ENCODE measurements at regions not wholly inside any gene's neighbourhood (a gene's known extent, or its start where the extent isn't known, plus 50 kb on each side); places are given as distances from the start of the nearest gene placed in this dataset.
A peak's percentile ranks its signal among the peaks of the same experiment; 100 is the strongest.

DNA sequence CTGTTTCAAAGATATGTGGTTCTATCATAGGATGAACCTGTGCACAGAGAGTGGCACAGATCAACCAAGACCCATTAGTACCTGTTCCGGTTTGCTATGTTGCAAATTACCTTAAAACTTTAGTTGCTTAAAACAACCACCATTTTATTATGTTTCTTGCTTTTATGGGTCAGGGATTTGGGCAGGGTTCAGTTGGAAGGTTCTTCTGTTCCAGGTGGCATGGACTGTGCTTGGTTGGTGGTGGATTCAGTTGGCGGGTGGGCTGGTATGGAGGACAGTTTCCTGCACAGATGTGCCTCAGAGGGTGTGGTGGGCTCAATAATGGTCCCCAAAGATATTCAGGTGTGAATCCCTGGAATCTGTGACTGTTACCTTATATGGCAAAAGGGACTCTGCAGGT lies 166.3 kb downstream of the SLC35B3 start:
- peaks cover 0 to 6% (median 2%) of the 10 kb centered on the region in 3 donors for H3K27me3 Mint-ChIP-seq (ENCODE audit: low read depth in 3 of 3)

DNA sequence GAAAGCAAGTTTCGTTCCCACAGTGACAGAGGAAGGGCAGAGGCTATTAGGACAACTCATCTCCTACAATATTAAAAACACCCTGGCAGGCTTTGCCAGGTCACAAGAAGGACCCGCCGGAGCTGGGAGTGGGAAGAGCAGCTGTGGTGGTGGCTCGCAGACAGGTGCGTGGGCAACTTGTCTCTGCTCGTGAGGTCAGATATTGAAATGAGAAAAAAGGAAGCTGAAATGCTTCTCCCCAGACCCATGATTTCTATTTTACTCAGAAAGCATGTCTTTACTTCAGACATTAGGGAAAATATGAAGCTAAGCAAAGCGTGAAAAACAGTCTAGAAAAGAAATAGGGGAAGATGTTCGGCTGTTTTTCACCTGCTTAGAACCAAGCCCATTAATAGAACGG lies 166.3 kb upstream of the EEF1E1 start:
- Histone ChIP-seq H3K9ac (ENCODE audit: insufficient read depth, low read length, poor library complexity, severe bottlenecking) (no peak overlapping the region), H3K36me3 (replicated peaks in 1 of 2; ENCODE audit: control insufficient read depth in 1 of 2, insufficient read depth in 2 of 2, low read length in 2 of 2) (no peaks in the 10 kb centered on the region), H3K79me2 (ENCODE audit: insufficient read depth, low read length) (no peaks in the 10 kb centered on the region), H3K9me3 (replicated peaks in 1 of 2; ENCODE audit: control insufficient read depth in 1 of 2, insufficient read depth in 1 of 2, low read length in 2 of 2) (no peaks in the 10 kb centered on the region), H3K27ac (ENCODE audit: low read depth in 1 of 2, low read length in 2 of 2) (no peak overlapping the region), H3K4me1 (ENCODE audit: control insufficient read depth in 1 of 2, insufficient read depth in 2 of 2, low read length in 2 of 2) (no peaks in the 10 kb centered on the region), H4K20me1 (ENCODE audit: insufficient read depth, low read length) (no peaks in the 10 kb centered on the region), H2AFZ (ENCODE audit: insufficient read depth, low read depth, low read length, poor library complexity, severe bottlenecking) (no peak overlapping the region), H3K4me3 (replicated peaks in 1 of 3; ENCODE audit: low read depth in 2 of 3, low read length in 3 of 3) (no peak overlapping the region), H3K27me3 (ENCODE audit: control insufficient read depth in 2 of 2, insufficient read depth in 2 of 2, low read length in 2 of 2) (no peaks in the 10 kb centered on the region), H3K4me2 (replicated peaks; ENCODE audit: extremely low read depth, low read length, poor library complexity, severe bottlenecking) (no peak overlapping the region)
- DNase-seq = no peak
- TF ChIP-seq, protein P1, sequence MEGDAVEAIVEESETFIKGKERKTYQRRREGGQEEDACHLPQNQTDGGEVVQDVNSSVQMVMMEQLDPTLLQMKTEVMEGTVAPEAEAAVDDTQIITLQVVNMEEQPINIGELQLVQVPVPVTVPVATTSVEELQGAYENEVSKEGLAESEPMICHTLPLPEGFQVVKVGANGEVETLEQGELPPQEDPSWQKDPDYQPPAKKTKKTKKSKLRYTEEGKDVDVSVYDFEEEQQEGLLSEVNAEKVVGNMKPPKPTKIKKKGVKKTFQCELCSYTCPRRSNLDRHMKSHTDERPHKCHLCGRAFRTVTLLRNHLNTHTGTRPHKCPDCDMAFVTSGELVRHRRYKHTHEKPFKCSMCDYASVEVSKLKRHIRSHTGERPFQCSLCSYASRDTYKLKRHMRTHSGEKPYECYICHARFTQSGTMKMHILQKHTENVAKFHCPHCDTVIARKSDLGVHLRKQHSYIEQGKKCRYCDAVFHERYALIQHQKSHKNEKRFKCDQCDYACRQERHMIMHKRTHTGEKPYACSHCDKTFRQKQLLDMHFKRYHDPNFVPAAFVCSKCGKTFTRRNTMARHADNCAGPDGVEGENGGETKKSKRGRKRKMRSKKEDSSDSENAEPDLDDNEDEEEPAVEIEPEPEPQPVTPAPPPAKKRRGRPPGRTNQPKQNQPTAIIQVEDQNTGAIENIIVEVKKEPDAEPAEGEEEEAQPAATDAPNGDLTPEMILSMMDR (IDR thresholded peaks at IDR 0.05) = no peak
- Mint-ChIP-seq H3K27me3 (ENCODE audit: low read depth in 3 of 3) (peaks cover 0 to 6% (median 2%) of the 10 kb centered on the region in 3 donors), H3K4me3 (no peak overlapping the region), H3K27ac (no peak overlapping the region), H3K9me3 (peaks cover 0 to 16% (median 5%) of the 10 kb centered on the region in 7 donors), H3K4me1 (no peaks in the 10 kb centered on the region), H3K36me3 (no peaks in the 10 kb centered on the region)
- WGBS (ENCODE audit: insufficient coverage) = no CpG with 5 or more reads among the region's 9 CpGs
- intact Hi-C loops (cut with micrococcal nuclease) = no loop called here

More for the DNA sequence above, 166.3 kb downstream of the SLC35B3 start:
- Histone ChIP-seq H3K4me1 (ENCODE audit: control insufficient read depth in 1 of 2, insufficient read depth in 2 of 2, low read length in 2 of 2) (no peaks in the 10 kb centered on the region), H3K36me3 (replicated peaks in 1 of 2; ENCODE audit: control insufficient read depth in 1 of 2, insufficient read depth in 2 of 2, low read length in 2 of 2) (no peaks in the 10 kb centered on the region), H3K9me3 (replicated peaks in 1 of 2; ENCODE audit: control insufficient read depth in 1 of 2, insufficient read depth in 1 of 2, low read length in 2 of 2) (no peaks in the 10 kb centered on the region), H4K20me1 (ENCODE audit: insufficient read depth, low read length) (no peaks in the 10 kb centered on the region), H3K9ac (ENCODE audit: insufficient read depth, low read length, poor library complexity, severe bottlenecking) (no peak overlapping the region), H3K4me2 (replicated peaks; ENCODE audit: extremely low read depth, low read length, poor library complexity, severe bottlenecking) (no peak overlapping the region), H2AFZ (ENCODE audit: insufficient read depth, low read depth, low read length, poor library complexity, severe bottlenecking) (no peak overlapping the region), H3K4me3 (replicated peaks in 1 of 3; ENCODE audit: low read depth in 2 of 3, low read length in 3 of 3) (no peak overlapping the region), H3K27ac (ENCODE audit: low read depth in 1 of 2, low read length in 2 of 2) (no peak overlapping the region), H3K27me3 (ENCODE audit: control insufficient read depth in 2 of 2, insufficient read depth in 2 of 2, low read length in 2 of 2) (no peaks in the 10 kb centered on the region), H3K79me2 (ENCODE audit: insufficient read depth, low read length) (no peaks in the 10 kb centered on the region)
- no peaks in the 10 kb centered on the region for H3K4me1 Mint-ChIP-seq
- no peaks in the 10 kb centered on the region for H3K36me3 Mint-ChIP-seq
- 100% methylated on average over 1 of the region's 2 CpGs for WGBS (ENCODE audit: insufficient coverage)
- no peak overlapping the region for H3K4me3 Mint-ChIP-seq
- no peak for DNase-seq
- H3K27ac Mint-ChIP-seq = peak overlapping the region in 1 of 7 donors; percentile 66
- H3K9me3 Mint-ChIP-seq = peaks cover 0 to 14% (median 5%) of the 10 kb centered on the region in 7 donors
- TF ChIP-seq, protein P1 (IDR thresholded peaks at IDR 0.05) = no peak
- intact Hi-C loops (cut with micrococcal nuclease) = no loop called here
